Mesenchymal stem cell (in vitro differentiated cells and primary cell): ENCODE measurements at regions not wholly inside any gene's neighbourhood (a gene's known extent, or its start where the extent isn't known, plus 50 kb on each side); places are given as distances from the start of the nearest gene placed in this dataset.

Source experiments
- DNase-seq: peaks from one replicate; pipeline ENCODE4 v3.0.0-alpha.2; 2013
- H2AFZ ChIP-seq: one replicate; pipeline ENCODE4 v1.6.1; 2013; ENCODE audit warnings: low read depth, mild to moderate bottlenecking, control low read depth, inconsistent platforms, low read length, moderate library complexity
- H2AK5ac ChIP-seq: 2 replicates; pipeline ENCODE4 v1.6.1; 2013; ENCODE audit warnings: low read length, moderate library complexity, mild to moderate bottlenecking, inconsistent platforms; ENCODE audit not compliant: severe bottlenecking
- H2BK120ac ChIP-seq: one replicate; pipeline ENCODE4 v1.6.1; 2013; ENCODE audit warnings: low read depth, mild to moderate bottlenecking, inconsistent platforms, low read length, moderate library complexity
- H2BK12ac ChIP-seq, 2 experiments: one replicate each; pipeline ENCODE4 v1.6.1; 2013; ENCODE audit warnings: inconsistent platforms in 2 of 2, low read length in 2 of 2, mild to moderate bottlenecking in 2 of 2, moderate library complexity in 2 of 2, control low read depth in 1 of 2
- H2BK15ac ChIP-seq: one replicate; pipeline ENCODE4 v1.6.1; 2013; ENCODE audit warnings: mild to moderate bottlenecking, low read depth, inconsistent platforms; ENCODE audit not compliant: poor library complexity, severe bottlenecking
- H2BK5ac ChIP-seq: 2 replicates; pipeline ENCODE4 v1.6.1; 2013; ENCODE audit warnings: low read depth, mild to moderate bottlenecking, low read length, control low read depth, inconsistent platforms; ENCODE audit not compliant: poor library complexity, severe bottlenecking
- H3K14ac ChIP-seq, 2 experiments: one replicate each; pipeline ENCODE4 v1.6.1; 2013; ENCODE audit warnings: inconsistent platforms in 2 of 2, low read length in 2 of 2, control low read depth in 1 of 2, mild to moderate bottlenecking in 1 of 2, moderate library complexity in 1 of 2
- H3K18ac ChIP-seq, 2 experiments: one replicate each; pipeline ENCODE4 v1.6.1; 2013; ENCODE audit warnings: inconsistent platforms in 2 of 2, low read length in 2 of 2, control low read depth in 1 of 2, low read depth in 1 of 2, mild to moderate bottlenecking in 1 of 2
- H3K23ac ChIP-seq, 2 experiments: one replicate each; pipeline ENCODE4 v1.6.1; 2013; ENCODE audit warnings: inconsistent platforms in 2 of 2, low read length in 2 of 2, mild to moderate bottlenecking in 2 of 2, moderate library complexity in 2 of 2, control low read depth in 1 of 2
- H3K27ac ChIP-seq: 2 replicates; pipeline ENCODE4 v1.5.1; 2013; ENCODE audit warnings: mild to moderate bottlenecking, moderate library complexity, low read length, control low read depth, inconsistent platforms; ENCODE audit not compliant: poor library complexity, severe bottlenecking
- H3K27me3 ChIP-seq, 2 experiments: 2 replicates each; pipeline versions ENCODE4 v1.6.1 to v1.7.0; 2013; ENCODE audit warnings: low read length in 2 of 2, mild to moderate bottlenecking in 2 of 2, moderate library complexity in 2 of 2, control low read depth in 1 of 2, inconsistent platforms in 1 of 2; ENCODE audit not compliant: control insufficient read depth in 1 of 2, insufficient read depth in 1 of 2
- H3K36me3 ChIP-seq, 2 experiments: 2 replicates each; pipeline versions ENCODE4 v1.6.1 to v1.7.0; 2013; ENCODE audit warnings: low read length in 2 of 2, control low read depth in 1 of 2, inconsistent platforms in 1 of 2, low read depth in 1 of 2, mild to moderate bottlenecking in 1 of 2; ENCODE audit not compliant: insufficient read depth in 2 of 2, control insufficient read depth in 1 of 2
- H3K4ac ChIP-seq, 2 experiments: one replicate each; pipeline ENCODE4 v1.6.1; 2013; ENCODE audit warnings: inconsistent platforms in 2 of 2, low read length in 2 of 2, mild to moderate bottlenecking in 2 of 2, moderate library complexity in 2 of 2, control low read depth in 1 of 2, low read depth in 1 of 2
- H3K4me1 ChIP-seq: 2 replicates; pipeline ENCODE4 v1.6.1; 2013; ENCODE audit warnings: low read depth, low read length, control low read depth; ENCODE audit not compliant: control insufficient read depth, insufficient read depth
- H3K4me2 ChIP-seq: 2 replicates; pipeline ENCODE4 v1.6.1; 2013; ENCODE audit warnings: low read length, mild to moderate bottlenecking, inconsistent platforms; ENCODE audit not compliant: poor library complexity, severe bottlenecking
- H3K4me3 ChIP-seq, 2 experiments: 2 replicates each; pipeline versions ENCODE4 v1.5.1 to v1.7.0; 2013; ENCODE audit warnings: low read length in 2 of 2, mild to moderate bottlenecking in 2 of 2, control low read depth in 1 of 2, low read depth in 1 of 2; ENCODE audit not compliant: insufficient read depth in 1 of 2
- H3K79me1 ChIP-seq: replicated peaks from 2 replicates; pipeline ENCODE4 v1.6.1; 2013; ENCODE audit warnings: mild to moderate bottlenecking, control low read depth, low read length, inconsistent platforms; ENCODE audit not compliant: poor library complexity, severe bottlenecking
- H3K9ac ChIP-seq: 2 replicates; pipeline ENCODE4 v1.7.0; 2013; ENCODE audit warnings: mild to moderate bottlenecking, low read length, moderate library complexity
- H3K9me3 ChIP-seq: 2 replicates; pipeline ENCODE4 v1.7.0; 2013; ENCODE audit warnings: mild to moderate bottlenecking, low read length; ENCODE audit not compliant: control insufficient read depth
- H4K8ac ChIP-seq: one replicate; pipeline ENCODE4 v1.6.1; 2013; ENCODE audit warnings: inconsistent platforms, mild to moderate bottlenecking, low read length, moderate library complexity
- H4K91ac ChIP-seq: one replicate; pipeline ENCODE4 v1.6.1; 2013; ENCODE audit warnings: mild to moderate bottlenecking, low read length, inconsistent platforms
- WGBS: methylation state at CpG from one replicate; pipeline ENCODE4 v1.1.7; 2013; ENCODE audit warnings: mixed read lengths; 5-methylcytosine and 5-hydroxymethylcytosine counted together

- Histone ChIP-seq H3K9me3 (no peaks in the 10 kb centered on the region), H2AFZ (no peak overlapping the region), H3K36me3 (no peaks in the 10 kb centered on the region), H3K14ac (no peak overlapping the region), H3K9ac (no peak overlapping the region), H2BK15ac (no peak overlapping the region), H3K27me3 (no peaks in the 10 kb centered on the region), H3K4ac (no peak overlapping the region), H2BK120ac (no peak overlapping the region), H3K4me2 (no peak overlapping the region), H2BK12ac (no peak overlapping the region), H3K79me1 (no peaks in the 10 kb centered on the region), H2AK5ac (no peak overlapping the region), H3K4me3 (no peak overlapping the region), H3K4me1 (no peaks in the 10 kb centered on the region), H4K8ac (no peak overlapping the region), H3K27ac (no peak overlapping the region), H3K18ac (no peak overlapping the region), H4K91ac (no peak overlapping the region), H2BK5ac (no peak overlapping the region), H3K23ac (no peak overlapping the region)
- DNase-seq: no peak
- no CpG with 5 or more reads among the region's 1 CpG for WGBS
Observed at GRCh38 chr13:69178000-69178399, 929.6 kb upstream of the ATXN8OS start.

- no peak overlapping the region for H2AK5ac ChIP-seq
- no peak overlapping the region for H3K9ac ChIP-seq
- H3K27me3 ChIP-seq: no peaks in the 10 kb centered on the region
- H4K91ac ChIP-seq: no peak overlapping the region
- no peak overlapping the region for H3K4me2 ChIP-seq
- H3K27ac ChIP-seq: no peak overlapping the region
- H4K8ac ChIP-seq: no peak overlapping the region
- no peak for DNase-seq
- no peak overlapping the region for H3K23ac ChIP-seq
- H3K9me3 ChIP-seq: no peaks in the 10 kb centered on the region
- no peak overlapping the region for H3K4ac ChIP-seq
- no peak overlapping the region for H2BK5ac ChIP-seq
- 91% methylated on average over 5 of the region's 9 CpGs for WGBS
- no peaks in the 10 kb centered on the region for H3K79me1 ChIP-seq
- H3K18ac ChIP-seq: no peak overlapping the region
- no peak overlapping the region for H3K4me3 ChIP-seq
- no peak overlapping the region for H3K14ac ChIP-seq
- H3K36me3 ChIP-seq: peaks cover 0 to 3% of the 10 kb centered on the region in 2 experiments
- H3K4me1 ChIP-seq: no peaks in the 10 kb centered on the region
- H2AFZ ChIP-seq: no peak overlapping the region
- H2BK12ac ChIP-seq: no peak overlapping the region
- no peak overlapping the region for H2BK15ac ChIP-seq
- no peak overlapping the region for H2BK120ac ChIP-seq
Observed at GRCh38 chr13:69168436-69168835, 939.2 kb upstream of the ATXN8OS start.

- Histone ChIP-seq H2AFZ (no peak overlapping the region), H3K4me1 (no peaks in the 10 kb centered on the region), H4K91ac (no peak overlapping the region), H2BK5ac (no peak overlapping the region), H3K79me1 (no peaks in the 10 kb centered on the region), H2BK15ac (no peak overlapping the region), H3K4me3 (no peak overlapping the region), H3K27me3 (no peaks in the 10 kb centered on the region), H3K23ac (no peak overlapping the region), H2BK12ac (no peak overlapping the region), H3K4me2 (no peak overlapping the region), H3K18ac (no peak overlapping the region), H3K36me3 (no peaks in the 10 kb centered on the region), H3K4ac (no peak overlapping the region), H3K27ac (no peak overlapping the region), H3K14ac (no peak overlapping the region), H4K8ac (no peak overlapping the region), H2BK120ac (no peak overlapping the region), H2AK5ac (no peak overlapping the region), H3K9me3 (no peaks in the 10 kb centered on the region), H3K9ac (no peak overlapping the region)
- no peak for DNase-seq
- 100% methylated on average over 1 of the region's 2 CpGs for WGBS
Observed at GRCh38 chr13:69155136-69155535, 952.5 kb upstream of the ATXN8OS start.

GRCh38 chr13:69142101-69142500 lies 965.5 kb upstream of the ATXN8OS start:
- no peak overlapping the region for H3K14ac ChIP-seq
- no peak overlapping the region for H2AFZ ChIP-seq
- no peak overlapping the region for H2BK120ac ChIP-seq
- H3K27ac ChIP-seq: no peak overlapping the region
- no peak for DNase-seq
- H3K9ac ChIP-seq: no peak overlapping the region
- no peak overlapping the region for H2AK5ac ChIP-seq
- no peak overlapping the region for H3K4me2 ChIP-seq
- H2BK15ac ChIP-seq: no peak overlapping the region
- no peaks in the 10 kb centered on the region for H3K27me3 ChIP-seq
- no peak overlapping the region for H4K91ac ChIP-seq
- no peak overlapping the region for H3K4me3 ChIP-seq
- no peak overlapping the region for H3K18ac ChIP-seq
- H3K23ac ChIP-seq: no peak overlapping the region
- H3K9me3 ChIP-seq: no peaks in the 10 kb centered on the region
- 88% methylated on average over 3 of the region's 3 CpGs for WGBS
- no peak overlapping the region for H2BK12ac ChIP-seq
- no peak overlapping the region for H3K4ac ChIP-seq
- H3K36me3 ChIP-seq: no peaks in the 10 kb centered on the region
- no peak overlapping the region for H4K8ac ChIP-seq
- H2BK5ac ChIP-seq: no peak overlapping the region
- no peaks in the 10 kb centered on the region for H3K4me1 ChIP-seq
- H3K79me1 ChIP-seq: no peaks in the 10 kb centered on the region
